IMR-90 (cell line): ENCODE measurements at regions not wholly inside any gene's neighbourhood (a gene's known extent, or its start where the extent isn't known, plus 50 kb on each side); places are given as distances from the start of the nearest gene placed in this dataset.
A peak's percentile ranks its signal among the peaks of the same experiment; 100 is the strongest.

Experiments used
- ATAC-seq: fragments of 200-7000 bp; cut with Tn5 transposase; 2 replicates; pipeline ENCODE4 v1.9.1; 2020; ENCODE audit warnings: low read depth, mild to moderate bottlenecking, moderate library complexity
- BruUV-seq: library from RNA; stranded (reverse); fragments of 400-500 nt; replicated peaks from 2 replicates; lab custom pipeline; 2021; lab: Mats Ljungman, UMichigan
- CTCF ChIA-PET: fragments of 300-600 bp; formaldehyde crosslinking; extraction: SDS; loops from one replicate; lab custom pipeline; 2021; ENCODE audit warnings: antibody characterized with exemption; lab: Yijun Ruan, JAX
- POLR2A ChIA-PET: fragments of 300-600 bp; sonication (Branson Sonifier 250); formaldehyde crosslinking; loops from one replicate; lab custom pipeline; 2022; ENCODE audit warnings: antibody characterized with exemption; ENCODE audit not compliant: unreplicated experiment; lab: Charles Lee
- DNase-seq: peaks from one replicate; pipeline ENCODE4 v3.0.0; 2013
- H2AFZ ChIP-seq: replicated peaks from 2 replicates; pipeline ENCODE3; 2013; ENCODE audit warnings: low read length, mild to moderate bottlenecking; ENCODE audit not compliant: poor library complexity
- H2AK5ac ChIP-seq: 2 replicates; pipeline ENCODE4 v1.6.1; 2013; ENCODE audit warnings: low read depth, low read length, inconsistent platforms
- H2AK9ac ChIP-seq: replicated peaks from 2 replicates; pipeline ENCODE3; 2013; ENCODE audit warnings: mild to moderate bottlenecking, low read depth, low read length, moderate library complexity; ENCODE audit not compliant: poor library complexity
- H2BK120ac ChIP-seq: 2 replicates; pipeline ENCODE4 v1.6.1; 2013; ENCODE audit warnings: low read depth, low read length, inconsistent platforms
- H2BK15ac ChIP-seq: 3 replicates; pipeline ENCODE4 v1.6.1; 2013; ENCODE audit warnings: low read depth, low read length, inconsistent platforms
- H2BK20ac ChIP-seq: 2 replicates; pipeline ENCODE4 v1.6.1; 2013; ENCODE audit warnings: low read depth, mild to moderate bottlenecking, inconsistent platforms, low read length, moderate library complexity
- H2BK5ac ChIP-seq: 2 replicates; pipeline ENCODE4 v1.6.1; 2013; ENCODE audit warnings: mild to moderate bottlenecking, low read depth, low read length, inconsistent platforms; ENCODE audit not compliant: poor library complexity, severe bottlenecking
- H3K14ac ChIP-seq: replicated peaks from 2 replicates; pipeline ENCODE4 v1.6.1; 2013; ENCODE audit warnings: low read depth, low read length, inconsistent platforms
- H3K18ac ChIP-seq: 2 replicates; pipeline ENCODE4 v1.6.1; 2013; ENCODE audit warnings: low read depth, low read length, control low read depth
- H3K23ac ChIP-seq: 2 replicates; pipeline ENCODE4 v1.6.1; 2013; ENCODE audit warnings: low read depth, low read length, inconsistent platforms
- H3K27ac ChIP-seq: 2 replicates; pipeline ENCODE4 v1.5.1; 2013; ENCODE audit warnings: mild to moderate bottlenecking, control low read depth, low read length; ENCODE audit not compliant: insufficient read depth
- H3K27me3 ChIP-seq: 2 replicates; pipeline ENCODE4 v1.6.1; 2013; ENCODE audit warnings: low read length; ENCODE audit not compliant: control insufficient read depth, insufficient read depth
- H3K36me3 ChIP-seq: 2 replicates; pipeline ENCODE4 v1.6.1; 2013; ENCODE audit warnings: low read length, mixed read lengths; ENCODE audit not compliant: control insufficient read depth, insufficient read depth
- H3K4ac ChIP-seq: 2 replicates; pipeline ENCODE4 v1.6.1; 2013; ENCODE audit warnings: low read depth, low read length, inconsistent platforms
- H3K4me1 ChIP-seq: 2 replicates; pipeline ENCODE4 v1.6.1; 2013; ENCODE audit warnings: low read length, mixed read lengths; ENCODE audit not compliant: control insufficient read depth, insufficient read depth
- H3K4me2 ChIP-seq: 2 replicates; pipeline ENCODE4 v1.6.1; 2013; ENCODE audit warnings: low read depth, mild to moderate bottlenecking, control low read depth, low read length, moderate library complexity
- H3K4me3 ChIP-seq: 2 replicates; pipeline ENCODE4 v1.5.1; 2013; ENCODE audit warnings: low read depth, mild to moderate bottlenecking, control low read depth, low read length, moderate library complexity; ENCODE audit not compliant: insufficient read depth
- H3K56ac ChIP-seq: 2 replicates; pipeline ENCODE4 v1.6.1; 2013; ENCODE audit warnings: low read length, inconsistent platforms; ENCODE audit not compliant: insufficient read depth; ENCODE audit errors: extremely low read depth
- H3K79me1 ChIP-seq, 2 experiments: 2 replicates each; pipeline ENCODE4 v1.6.1; 2013; ENCODE audit warnings: low read length in 2 of 2, inconsistent platforms in 1 of 2, low read depth in 1 of 2
- H3K9ac ChIP-seq: 2 replicates; pipeline ENCODE4 v1.6.1; 2013; ENCODE audit warnings: low read depth, low read length, control low read depth
- H3K9me1 ChIP-seq: 2 replicates; pipeline ENCODE4 v1.6.1; 2013; ENCODE audit warnings: low read length, inconsistent platforms; ENCODE audit not compliant: insufficient read depth
- H3K9me3 ChIP-seq: 2 replicates; pipeline ENCODE4 v1.6.1; 2013; ENCODE audit warnings: low read length; ENCODE audit not compliant: control insufficient read depth, insufficient read depth
- H4K20me1 ChIP-seq: 2 replicates; pipeline ENCODE4 v1.6.1; 2013; ENCODE audit warnings: low read length, inconsistent platforms; ENCODE audit not compliant: insufficient read depth
- H4K5ac ChIP-seq: 2 replicates; pipeline ENCODE4 v1.6.1; 2013; ENCODE audit warnings: mild to moderate bottlenecking, low read depth, low read length, control low read depth
- H4K8ac ChIP-seq, 2 experiments: 2 replicates each; pipeline ENCODE4 v1.6.1; 2013; ENCODE audit warnings: low read depth in 2 of 2, low read length in 2 of 2, control low read depth in 1 of 2, inconsistent platforms in 1 of 2
- H4K91ac ChIP-seq: 2 replicates; pipeline ENCODE4 v1.6.1; 2013; ENCODE audit warnings: low read depth, low read length, inconsistent platforms; ENCODE audit not compliant: insufficient read depth
- BHLHE40 ChIP-seq: fragments of 150-350 bp; IDR thresholded peaks from 2 replicates; pipeline ENCODE4 v1.6.1; 2016; ENCODE audit warnings: mild to moderate bottlenecking, low read depth, low read length
- ELK1 ChIP-seq: fragments of 150-350 bp; IDR thresholded peaks from 2 replicates; pipeline ENCODE4 v1.6.1; 2016; ENCODE audit warnings: low read depth, mild to moderate bottlenecking, low read length, moderate library complexity, borderline replicate concordance
- MAFK ChIP-seq: IDR thresholded peaks from 2 replicates; pipeline ENCODE4 v1.6.1; 2012; ENCODE audit warnings: low read depth, low read length, improper control_type of control experiment
- NFE2L2 ChIP-seq: fragments of 150-350 bp; IDR thresholded peaks from 2 replicates; pipeline ENCODE4 v1.6.1; 2016; ENCODE audit warnings: low read depth, mild to moderate bottlenecking, low read length
- RCOR1 ChIP-seq: IDR thresholded peaks from 2 replicates; pipeline ENCODE4 v1.6.1; 2012; ENCODE audit warnings: mild to moderate bottlenecking, low read length, improper control_type of control experiment; ENCODE audit not compliant: insufficient replicate concordance
- SMC3 ChIP-seq: fragments of 150-350 bp; IDR thresholded peaks from 2 replicates; pipeline ENCODE4 v1.6.1; 2016; ENCODE audit warnings: low read depth, mild to moderate bottlenecking, antibody characterized with exemption, low read length, moderate library complexity
- WGBS, 2 experiments: methylation state at CpG; one replicate each; pipeline versions ENCODE4 v1.1.5 to v1.1.7; 2013; ENCODE audit warnings: missing lambda C conversion rate in 2 of 2; ENCODE audit not compliant: insufficient read length in 1 of 2; ENCODE audit errors: extremely low coverage in 2 of 2; 5-methylcytosine and 5-hydroxymethylcytosine counted together
- dilution Hi-C: fragments of 300-500 bp; cut with HindIII; formaldehyde crosslinking; loops from one replicate; pipeline ENCODE4 v1.14.3; 2018; ENCODE audit warnings: low sequenced_read_pairs; ENCODE audit not compliant: unreplicated experiment
- in situ Hi-C: fragments of 300-500 bp; cut with MboI; formaldehyde crosslinking; loops from 3 replicates; pipeline ENCODE4 v1.14.3; 2019; ENCODE audit warnings: low sequenced_read_pairs, inconsistent platforms, mixed read lengths
- intact Hi-C: fragments of 100-400 bp; cut with micrococcal nuclease; formaldehyde crosslinking; loops from 2 replicates; pipeline ENCODE4 v1.10.0; 2022

GRCh38 chr21:21858502-21859334, 860.5 kb downstream of the NCAM2 start:
- no peak overlapping the region for H3K27ac ChIP-seq
- no peak overlapping the region for H2AK9ac ChIP-seq
- dilution Hi-C loops (no loop called here), in situ Hi-C loops (no loop called here), intact Hi-C loops (no loop called here)
- BruUV-seq, result no TSS peak
- H4K91ac ChIP-seq, result no peak overlapping the region
- no peaks in the 10 kb centered on the region for H4K20me1 ChIP-seq
- H2BK20ac ChIP-seq, result no peak overlapping the region
- ATAC-seq (no peak), DNase-seq (no peak)
- H2AFZ ChIP-seq, result no peak overlapping the region
- H2BK5ac ChIP-seq, result no peak overlapping the region
- 67% methylated on average over 1 of the region's 3 CpGs; no CpG with 5 or more reads in 1 of the 2 experiments for whole genome bisulfite sequencing, 2 experiments
- no peak overlapping the region for H3K9ac ChIP-seq
- no peak overlapping the region for H4K5ac ChIP-seq
- H3K36me3 ChIP-seq, result no peaks in the 10 kb centered on the region
- no peak overlapping the region for H2BK120ac ChIP-seq
- no peaks in the 10 kb centered on the region for H3K27me3 ChIP-seq
- no peak overlapping the region for H3K14ac ChIP-seq
- no peaks in the 10 kb centered on the region for H3K79me1 ChIP-seq
- no peak overlapping the region for H3K4me2 ChIP-seq
- no peak overlapping the region for H3K4me3 ChIP-seq
- POLR2A ChIA-PET, result no interaction called here
- no peak overlapping the region for H3K56ac ChIP-seq
- H3K23ac ChIP-seq, result no peak overlapping the region
- no peaks in the 10 kb centered on the region for H3K9me1 ChIP-seq
- no peak overlapping the region for H4K8ac ChIP-seq
- H3K9me3 ChIP-seq, result no peaks in the 10 kb centered on the region
- no peak overlapping the region for H3K4ac ChIP-seq
- no peak overlapping the region for H3K18ac ChIP-seq
- CTCF ChIA-PET, result interaction anchor here (0.6 kb wide), 1 partner anchor 476 kb away, joined by 8 read pairs; no protein-coding TSS in a partner anchor
- H2AK5ac ChIP-seq, result no peak overlapping the region
- no peak overlapping the region for H2BK15ac ChIP-seq
- TF ChIP-seq BHLHE40, result no peak
- TF ChIP-seq MAFK, result peak; percentile 10; the same call in 1 of the 2 replicates
- TF ChIP-seq NFE2L2, result no peak
- TF ChIP-seq SMC3, result no peak
- TF ChIP-seq ELK1, result no peak
- TF ChIP-seq RCOR1, result no peak
- H3K4me1 ChIP-seq, result no peaks in the 10 kb centered on the region
